HEK293 (cell line): ENCODE measurements at regions not wholly inside any gene's neighbourhood (a gene's known extent, or its start where the extent isn't known, plus 50 kb on each side); places are given as distances from the start of the nearest gene placed in this dataset.

Experiments used
- CTCF ChIA-PET: fragments of 350-600 bp; formaldehyde crosslinking; extraction: SDS; loops from one replicate; lab custom pipeline; 2021; ENCODE audit warnings: antibody characterized with exemption; lab: Yijun Ruan, JAX
- POLR2A ChIA-PET: fragments of 300-600 bp; formaldehyde crosslinking; extraction: SDS; loops from one replicate; lab custom pipeline; 2020; ENCODE audit warnings: antibody characterized with exemption, inconsistent platforms; lab: Yijun Ruan, JAX
- H3K27ac ChIP-seq: fragments of 200-500 bp; sonication (Bioruptor generic); 2 replicates; pipeline ENCODE4 v1.5.1; 2014; ENCODE audit warnings: low read depth, low read length, control low read depth, inconsistent platforms; ENCODE audit errors: extremely low read depth
- H3K36me3 ChIP-seq, 2 experiments: fragments of 200-500 bp in 1 of 2; sonication (Bioruptor generic) in 1 of 2; 1 replicate in 1 of 2; 2 replicates in 1 of 2; pipeline ENCODE4 v1.5.1; 2014 to 2017; ENCODE audit warnings: inconsistent platforms in 2 of 2, low read length in 2 of 2; ENCODE audit not compliant: control insufficient read depth in 2 of 2, insufficient read depth in 1 of 2
- H3K4me1 ChIP-seq: fragments of 200-500 bp; sonication (Bioruptor generic); 2 replicates; pipeline ENCODE4 v1.5.1; 2014; ENCODE audit warnings: mild to moderate bottlenecking, low read length, inconsistent platforms; ENCODE audit not compliant: control insufficient read depth, insufficient read depth
- H3K4me3 ChIP-seq: 2 replicates; pipeline ENCODE4 v1.5.1; 2011; ENCODE audit warnings: low read depth, mild to moderate bottlenecking, control low read depth, low read length, moderate library complexity
- H3K9me3 ChIP-seq: fragments of 200-500 bp; sonication (Bioruptor generic); 2 replicates; pipeline ENCODE4 v1.5.1; 2014; ENCODE audit warnings: low read depth, low read length, inconsistent platforms; ENCODE audit not compliant: control insufficient read depth, insufficient read depth
- PRDM1 ChIP-seq: fragments of 450-650 bp; formaldehyde crosslinking; IDR thresholded peaks from 2 replicates; pipeline ENCODE4; 2016; ENCODE audit warnings: missing biosample characterization, missing genetic modification characterization
- SALL2 ChIP-seq: fragments of 450-650 bp; formaldehyde crosslinking; IDR thresholded peaks from 2 replicates; pipeline ENCODE4 v1.5.0; 2017; ENCODE audit warnings: missing biosample characterization, mild to moderate bottlenecking, missing genetic modification characterization, borderline replicate concordance
- SP2 ChIP-seq: fragments of 450-650 bp; formaldehyde crosslinking; IDR thresholded peaks from 2 replicates; pipeline ENCODE4 v1.5.1; 2016; ENCODE audit warnings: missing biosample characterization, missing genetic modification characterization
- YY1 ChIP-seq: fragments of 450-650 bp; formaldehyde crosslinking; IDR thresholded peaks from 2 replicates; pipeline ENCODE4 v1.5.1; 2018; ENCODE audit warnings: missing biosample characterization, missing genetic modification characterization
- ZFP3 ChIP-seq: fragments of 450-650 bp; formaldehyde crosslinking; IDR thresholded peaks from 2 replicates; pipeline ENCODE4 v1.5.1; 2016; ENCODE audit warnings: low read depth, missing biosample characterization, missing genetic modification characterization
- ZNF112 ChIP-seq: fragments of 450-650 bp; formaldehyde crosslinking; IDR thresholded peaks from 2 replicates; pipeline ENCODE4 v1.5.0; 2017; ENCODE audit warnings: missing biosample characterization, missing genetic modification characterization
- ZNF114 ChIP-seq: fragments of 450-650 bp; formaldehyde crosslinking; IDR thresholded peaks from 2 replicates; pipeline ENCODE4 v1.5.0; 2017; ENCODE audit warnings: missing biosample characterization, missing genetic modification characterization
- ZNF132 ChIP-seq: fragments of 450-650 bp; formaldehyde crosslinking; IDR thresholded peaks from 2 replicates; pipeline ENCODE4 v1.5.1; 2017; ENCODE audit warnings: missing biosample characterization, missing genetic modification characterization, borderline replicate concordance
- ZNF19 ChIP-seq: fragments of 450-650 bp; formaldehyde crosslinking; IDR thresholded peaks from 2 replicates; pipeline ENCODE4; 2016; ENCODE audit warnings: missing biosample characterization, missing genetic modification characterization, low read depth
- ZNF335 ChIP-seq: fragments of 450-650 bp; formaldehyde crosslinking; conservative IDR thresholded peaks from 2 replicates; pipeline ENCODE4 v1.5.1; 2016; ENCODE audit warnings: missing biosample characterization, missing genetic modification characterization
- ZNF391 ChIP-seq: fragments of 450-650 bp; formaldehyde crosslinking; IDR thresholded peaks from 2 replicates; pipeline ENCODE4 v1.5.1; 2016; ENCODE audit warnings: low read depth, missing biosample characterization, missing genetic modification characterization, borderline replicate concordance
- ZNF398 ChIP-seq: fragments of 450-650 bp; formaldehyde crosslinking; IDR thresholded peaks from 2 replicates; pipeline ENCODE4 v1.5.1; 2017; ENCODE audit warnings: missing biosample characterization, missing genetic modification characterization
- ZNF473 ChIP-seq: fragments of 450-650 bp; formaldehyde crosslinking; IDR thresholded peaks from 2 replicates; pipeline ENCODE4 v1.5.1; 2017; ENCODE audit warnings: missing biosample characterization, missing genetic modification characterization
- ZNF501 ChIP-seq: fragments of 450-650 bp; formaldehyde crosslinking; IDR thresholded peaks from 2 replicates; pipeline ENCODE4 v1.5.1; 2016; ENCODE audit warnings: missing biosample characterization, missing genetic modification characterization
- ZNF521 ChIP-seq: fragments of 450-650 bp; formaldehyde crosslinking; IDR thresholded peaks from 2 replicates; pipeline ENCODE4 v1.5.1; 2017; ENCODE audit warnings: missing biosample characterization, mild to moderate bottlenecking, missing genetic modification characterization
- ZNF621 ChIP-seq: fragments of 450-650 bp; formaldehyde crosslinking; IDR thresholded peaks from 2 replicates; pipeline ENCODE4 v1.5.1; 2017; ENCODE audit warnings: missing biosample characterization, missing genetic modification characterization
- ZNF660 ChIP-seq: fragments of 450-650 bp; IDR thresholded peaks from 2 replicates; pipeline ENCODE4 v1.5.1; 2018; ENCODE audit warnings: missing biosample characterization, mild to moderate bottlenecking, missing genetic modification characterization
- ZNF670 ChIP-seq: fragments of 450-650 bp; formaldehyde crosslinking; IDR thresholded peaks from 2 replicates; pipeline ENCODE4 v1.5.1; 2016; ENCODE audit warnings: missing biosample characterization, missing genetic modification characterization, low read depth
- ZNF677 ChIP-seq: fragments of 450-650 bp; IDR thresholded peaks from 2 replicates; pipeline ENCODE4 v1.5.0; 2018; ENCODE audit warnings: missing biosample characterization, mild to moderate bottlenecking, missing genetic modification characterization, moderate library complexity
- ZNF701 ChIP-seq: fragments of 450-650 bp; formaldehyde crosslinking; IDR thresholded peaks from 2 replicates; pipeline ENCODE4 v1.5.1; 2016; ENCODE audit warnings: missing biosample characterization, missing genetic modification characterization
- ZNF76 ChIP-seq: fragments of 450-650 bp; formaldehyde crosslinking; IDR thresholded peaks from 2 replicates; pipeline ENCODE4; 2016; ENCODE audit warnings: low read depth, missing biosample characterization, missing genetic modification characterization, borderline replicate concordance
- ZNF776 ChIP-seq: fragments of 450-650 bp; formaldehyde crosslinking; IDR thresholded peaks from 2 replicates; pipeline ENCODE4 v1.5.0; 2017; ENCODE audit warnings: missing biosample characterization, missing genetic modification characterization, borderline replicate concordance
- ZNF777 ChIP-seq: fragments of 450-650 bp; formaldehyde crosslinking; IDR thresholded peaks from 2 replicates; pipeline ENCODE4 v1.5.1; 2017; ENCODE audit warnings: missing biosample characterization, missing genetic modification characterization, borderline replicate concordance
- ZNF792 ChIP-seq: fragments of 450-650 bp; formaldehyde crosslinking; IDR thresholded peaks from 2 replicates; pipeline ENCODE4 v1.5.1; 2016; ENCODE audit warnings: missing biosample characterization, missing genetic modification characterization
- TF ChIP-seq, protein P1 (sequence below): fragments of 450-650 bp; formaldehyde crosslinking; IDR thresholded peaks from 2 replicates; pipeline ENCODE4 v1.5.1; 2016; ENCODE audit warnings: missing biosample characterization, missing genetic modification characterization
- TF ChIP-seq, protein P2 (sequence below): fragments of 450-650 bp; formaldehyde crosslinking; IDR thresholded peaks from 2 replicates; pipeline ENCODE4 v1.5.1; 2016; ENCODE audit warnings: missing biosample characterization, missing genetic modification characterization
- TF ChIP-seq, protein P3 (sequence below): fragments of 450-650 bp; formaldehyde crosslinking; IDR thresholded peaks from 2 replicates; pipeline ENCODE4 v1.5.1; 2016; ENCODE audit warnings: missing biosample characterization, missing genetic modification characterization

GRCh38 chr9:80595192-80595591 lies 1023.4 kb downstream of the TLE4 start:
- Histone ChIP-seq H3K27ac (no peak overlapping the region), H3K4me3 (no peak overlapping the region), H3K9me3 (no peaks in the 10 kb centered on the region)
- TF ChIP-seq, protein P1, sequence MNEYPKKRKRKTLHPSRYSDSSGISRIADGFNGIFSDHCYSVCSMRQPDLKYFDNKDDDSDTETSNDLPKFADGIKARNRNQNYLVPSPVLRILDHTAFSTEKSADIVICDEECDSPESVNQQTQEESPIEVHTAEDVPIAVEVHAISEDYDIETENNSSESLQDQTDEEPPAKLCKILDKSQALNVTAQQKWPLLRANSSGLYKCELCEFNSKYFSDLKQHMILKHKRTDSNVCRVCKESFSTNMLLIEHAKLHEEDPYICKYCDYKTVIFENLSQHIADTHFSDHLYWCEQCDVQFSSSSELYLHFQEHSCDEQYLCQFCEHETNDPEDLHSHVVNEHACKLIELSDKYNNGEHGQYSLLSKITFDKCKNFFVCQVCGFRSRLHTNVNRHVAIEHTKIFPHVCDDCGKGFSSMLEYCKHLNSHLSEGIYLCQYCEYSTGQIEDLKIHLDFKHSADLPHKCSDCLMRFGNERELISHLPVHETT (tag by site-specific recombination) = no peak
- TF ChIP-seq ZNF114 (no peak), ZFP3 (tag by site-specific recombination) (no peak), SALL2 (tag by site-specific recombination) (no peak), ZNF521 (no peak), ZNF473 (tag by site-specific recombination) (no peak)
- TF ChIP-seq, all 188 proteins: peak for 0
- POLR2A ChIA-PET = no interaction called here
- CTCF ChIA-PET = interaction anchor here (0.6 to 0.7 kb wide), 2 partner anchors 107 to 399 kb away, joined by 3 read pairs; no protein-coding TSS in a partner anchor
- Histone ChIP-seq H3K36me3 (no peaks in the 10 kb centered on the region), H3K4me1 (no peaks in the 10 kb centered on the region)

DNA sequence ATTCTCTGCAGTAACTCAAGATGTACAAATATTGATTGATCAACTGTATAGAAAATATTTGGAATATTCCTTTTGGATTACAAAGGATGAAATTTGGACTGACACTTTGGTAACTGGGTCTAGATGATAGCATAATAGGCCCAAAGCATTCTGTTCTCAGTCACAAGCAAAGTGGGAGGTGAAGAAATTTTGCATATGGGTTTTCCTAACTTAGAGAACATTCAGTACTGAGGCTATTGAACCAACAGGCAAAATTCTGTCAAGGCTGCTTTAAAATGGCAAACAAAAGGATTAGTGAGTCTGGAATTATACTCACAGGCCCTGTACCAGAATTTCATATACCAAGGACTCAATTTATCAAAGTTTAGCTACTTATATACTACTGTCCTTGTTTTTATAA lies 1020.6 kb downstream of the TLE4 start:
- ChIA-PET POLR2A (no interaction called here), CTCF (no interaction called here)
- Histone ChIP-seq H3K4me3 (no peak overlapping the region), H3K9me3 (no peaks in the 10 kb centered on the region), H3K36me3 (no peaks in the 10 kb centered on the region), H3K27ac (no peak overlapping the region), H3K4me1 (no peaks in the 10 kb centered on the region)
- TF ChIP-seq ZNF112 (tag by site-specific recombination) = no peak
- no peak for TF ChIP-seq YY1
- no peak for TF ChIP-seq ZNF19 (tag by site-specific recombination)
- no peak for TF ChIP-seq SP2 (tag by site-specific recombination)
- TF ChIP-seq ZNF521 = no peak
- TF ChIP-seq ZNF792 (tag by site-specific recombination) = no peak
- no peak for TF ChIP-seq ZNF621
- no peak for TF ChIP-seq ZNF76 (tag by site-specific recombination)
- no peak for TF ChIP-seq ZNF670 (tag by site-specific recombination)
- no peak for TF ChIP-seq ZNF335 (tag by site-specific recombination)
- TF ChIP-seq, protein P2, sequence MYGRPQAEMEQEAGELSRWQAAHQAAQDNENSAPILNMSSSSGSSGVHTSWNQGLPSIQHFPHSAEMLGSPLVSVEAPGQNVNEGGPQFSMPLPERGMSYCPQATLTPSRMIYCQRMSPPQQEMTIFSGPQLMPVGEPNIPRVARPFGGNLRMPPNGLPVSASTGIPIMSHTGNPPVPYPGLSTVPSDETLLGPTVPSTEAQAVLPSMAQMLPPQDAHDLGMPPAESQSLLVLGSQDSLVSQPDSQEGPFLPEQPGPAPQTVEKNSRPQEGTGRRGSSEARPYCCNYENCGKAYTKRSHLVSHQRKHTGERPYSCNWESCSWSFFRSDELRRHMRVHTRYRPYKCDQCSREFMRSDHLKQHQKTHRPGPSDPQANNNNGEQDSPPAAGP (tag by site-specific recombination) = no peak
- no peak for TF ChIP-seq ZNF777
- TF ChIP-seq ZNF391 (tag by site-specific recombination) = no peak

DNA sequence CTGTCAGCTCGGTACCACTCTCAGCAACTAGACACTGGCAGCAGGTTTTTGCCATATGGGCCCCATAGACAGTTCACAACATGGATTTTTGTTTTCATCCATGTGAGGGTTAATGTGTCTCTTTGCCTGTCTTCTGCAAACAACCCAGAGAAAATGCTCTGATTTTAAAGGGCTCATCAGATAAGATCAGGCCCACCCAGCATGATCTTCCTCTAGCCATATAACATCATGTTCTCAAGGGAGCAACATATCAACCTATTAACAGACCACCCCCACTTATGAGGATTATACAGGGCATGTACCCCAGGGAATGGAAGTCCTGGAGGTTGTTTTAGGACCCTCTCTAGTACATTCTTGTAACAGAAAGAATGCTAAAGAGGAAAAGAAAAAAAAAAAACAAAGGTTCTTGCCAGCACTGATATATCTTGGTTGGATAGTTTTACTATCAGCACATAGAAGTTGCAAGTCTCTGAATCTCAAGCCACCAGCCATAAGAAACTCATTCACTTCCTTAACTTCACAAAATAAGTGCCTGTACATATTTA lies 1015.1 kb downstream of the TLE4 start:
- CTCF ChIA-PET = no interaction called here
- Histone ChIP-seq H3K4me3 (no peak overlapping the region), H3K36me3 (no peaks in the 10 kb centered on the region), H3K4me1 (no peaks in the 10 kb centered on the region), H3K27ac (no peak overlapping the region), H3K9me3 (no peaks in the 10 kb centered on the region)
- POLR2A ChIA-PET = no interaction called here
- TF ChIP-seq PRDM1 (no peak), ZNF132 (tag by site-specific recombination) (no peak), ZNF701 (no peak), ZNF76 (tag by site-specific recombination) (no peak), ZNF776 (tag by site-specific recombination) (no peak), ZNF660 (no peak), ZNF391 (tag by site-specific recombination) (no peak), ZNF398 (no peak), ZNF677 (tag by site-specific recombination) (no peak), ZNF112 (tag by site-specific recombination) (no peak), ZNF501 (no peak), ZNF777 (no peak)
- TF ChIP-seq, protein P3, sequence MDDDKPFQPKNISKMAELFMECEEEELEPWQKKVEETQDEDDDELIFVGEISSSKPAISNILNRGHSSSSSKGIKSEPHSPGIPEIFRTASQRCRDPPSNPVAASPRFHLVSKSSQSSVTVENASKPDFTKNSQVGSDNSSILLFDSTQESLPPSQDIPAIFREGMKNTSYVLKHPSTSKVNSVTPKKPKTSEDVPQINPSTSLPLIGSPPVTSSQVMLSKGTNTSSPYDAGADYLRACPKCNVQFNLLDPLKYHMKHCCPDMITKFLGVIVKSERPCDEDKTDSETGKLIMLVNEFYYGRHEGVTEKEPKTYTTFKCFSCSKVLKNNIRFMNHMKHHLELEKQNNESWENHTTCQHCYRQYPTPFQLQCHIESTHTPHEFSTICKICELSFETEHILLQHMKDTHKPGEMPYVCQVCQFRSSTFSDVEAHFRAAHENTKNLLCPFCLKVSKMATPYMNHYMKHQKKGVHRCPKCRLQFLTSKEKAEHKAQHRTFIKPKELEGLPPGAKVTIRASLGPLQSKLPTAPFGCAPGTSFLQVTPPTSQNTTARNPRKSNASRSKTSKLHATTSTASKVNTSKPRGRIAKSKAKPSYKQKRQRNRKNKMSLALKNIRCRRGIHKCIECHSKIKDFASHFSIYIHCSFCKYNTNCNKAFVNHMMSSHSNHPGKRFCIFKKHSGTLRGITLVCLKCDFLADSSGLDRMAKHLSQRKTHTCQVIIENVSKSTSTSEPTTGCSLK (tag by site-specific recombination) = no peak
